ENCODE measurements at regions not wholly inside any gene's neighbourhood (a gene's known extent, or its start where the extent isn't known, plus 50 kb on each side); places are given as distances from the start of the nearest gene placed in this dataset.
"Not testable (repeated sequence)": the region's sequence is repeated elsewhere in the genome, so short reads cannot be mapped to it uniquely, and the experiment has no call there.

DNA sequence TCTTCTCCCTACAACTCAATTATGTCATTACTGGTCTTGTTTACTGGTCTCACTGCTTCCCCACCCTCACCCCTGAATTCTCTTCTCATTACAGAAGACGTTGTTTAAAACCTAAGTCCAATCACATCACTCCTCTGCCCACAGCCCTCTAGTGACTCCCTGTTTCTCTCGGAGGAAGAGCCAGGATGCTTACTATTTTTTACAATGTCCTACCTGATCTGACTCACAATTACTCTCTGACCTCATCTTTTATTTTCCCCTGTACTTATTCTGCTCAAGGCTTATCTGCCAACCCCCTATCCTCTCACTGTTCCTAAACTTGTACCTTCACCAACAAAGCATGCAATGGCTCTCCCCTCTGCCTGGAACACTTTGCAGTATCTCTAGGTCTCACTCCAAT is 400.4 kb upstream of the PTCHD4 start:
- TF ChIP-seq, protein P1, sequence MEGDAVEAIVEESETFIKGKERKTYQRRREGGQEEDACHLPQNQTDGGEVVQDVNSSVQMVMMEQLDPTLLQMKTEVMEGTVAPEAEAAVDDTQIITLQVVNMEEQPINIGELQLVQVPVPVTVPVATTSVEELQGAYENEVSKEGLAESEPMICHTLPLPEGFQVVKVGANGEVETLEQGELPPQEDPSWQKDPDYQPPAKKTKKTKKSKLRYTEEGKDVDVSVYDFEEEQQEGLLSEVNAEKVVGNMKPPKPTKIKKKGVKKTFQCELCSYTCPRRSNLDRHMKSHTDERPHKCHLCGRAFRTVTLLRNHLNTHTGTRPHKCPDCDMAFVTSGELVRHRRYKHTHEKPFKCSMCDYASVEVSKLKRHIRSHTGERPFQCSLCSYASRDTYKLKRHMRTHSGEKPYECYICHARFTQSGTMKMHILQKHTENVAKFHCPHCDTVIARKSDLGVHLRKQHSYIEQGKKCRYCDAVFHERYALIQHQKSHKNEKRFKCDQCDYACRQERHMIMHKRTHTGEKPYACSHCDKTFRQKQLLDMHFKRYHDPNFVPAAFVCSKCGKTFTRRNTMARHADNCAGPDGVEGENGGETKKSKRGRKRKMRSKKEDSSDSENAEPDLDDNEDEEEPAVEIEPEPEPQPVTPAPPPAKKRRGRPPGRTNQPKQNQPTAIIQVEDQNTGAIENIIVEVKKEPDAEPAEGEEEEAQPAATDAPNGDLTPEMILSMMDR (IDR thresholded peaks at IDR 0.05) = no peak
- Mint-ChIP-seq H3K4me1 (ENCODE audit: low read depth) (no peaks in the 10 kb centered on the region), H3K9me3 (no peaks in the 10 kb centered on the region), H3K36me3 (ENCODE audit: low read depth) (no peaks in the 10 kb centered on the region), H3K27ac (no peak overlapping the region), H3K27me3 (ENCODE audit: insufficient read depth) (peaks cover 4% of the 10 kb centered on the region; the same call in 1 of the 2 replicates), H3K4me3 (no peak overlapping the region)
- DNase-seq = no peak

DNA sequence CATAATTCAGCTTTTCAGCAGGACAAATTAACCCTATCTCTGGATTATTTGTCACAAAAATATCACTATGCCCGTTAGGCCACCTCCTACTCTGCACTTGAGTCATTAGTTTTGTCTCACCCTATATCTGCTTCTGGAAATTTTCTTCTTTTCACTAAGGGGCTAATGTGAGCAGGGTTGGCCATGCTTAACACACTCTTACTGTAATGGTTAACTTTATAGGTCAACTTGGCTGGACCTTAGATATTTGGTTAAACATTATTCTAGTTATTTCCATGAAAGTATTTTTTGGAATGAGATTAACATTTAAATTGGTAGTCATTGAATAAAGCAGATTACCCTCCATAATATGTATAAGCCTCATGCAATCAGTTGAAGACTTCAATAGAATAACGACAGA is 394.6 kb upstream of the PTCHD4 start:
- TF ChIP-seq, protein P1 (IDR thresholded peaks at IDR 0.05) = no peak
- Mint-ChIP-seq H3K4me3 (no peak overlapping the region), H3K9me3 (no peaks in the 10 kb centered on the region; the same call in 1 of the 2 replicates), H3K36me3 (ENCODE audit: low read depth) (no peaks in the 10 kb centered on the region), H3K27ac (no peak overlapping the region), H3K27me3 (ENCODE audit: insufficient read depth) (peaks cover 4% of the 10 kb centered on the region; the same call in 1 of the 2 replicates), H3K4me1 (ENCODE audit: low read depth) (no peaks in the 10 kb centered on the region)
- DNase-seq = no peak

DNA sequence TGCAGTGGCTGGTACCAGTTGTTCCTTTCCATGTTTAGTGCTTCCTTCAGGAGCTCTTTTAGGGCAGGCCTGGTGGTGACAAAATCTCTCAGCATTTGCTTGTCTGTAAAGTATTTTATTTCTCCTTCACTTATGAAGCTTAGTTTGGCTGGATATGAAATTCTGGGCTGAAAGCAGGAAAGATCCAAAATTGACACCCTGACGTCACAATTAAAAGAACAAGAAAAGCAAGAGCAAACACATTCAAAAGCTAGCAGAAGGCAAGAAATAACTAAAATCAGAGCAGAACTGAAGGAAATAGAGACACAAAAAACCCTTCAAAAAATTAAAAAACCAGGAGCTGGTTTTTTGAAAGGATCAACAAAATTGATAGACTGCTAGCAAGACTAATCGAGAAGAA is 382.4 kb upstream of the PTCHD4 start:
- not testable (repeated sequence) for H3K36me3 Mint-ChIP-seq (ENCODE audit: low read depth); H3K27ac Mint-ChIP-seq; H3K4me1 Mint-ChIP-seq (ENCODE audit: low read depth); DNase-seq; H3K4me3 Mint-ChIP-seq; H3K27me3 Mint-ChIP-seq (ENCODE audit: insufficient read depth); H3K9me3 Mint-ChIP-seq

DNA sequence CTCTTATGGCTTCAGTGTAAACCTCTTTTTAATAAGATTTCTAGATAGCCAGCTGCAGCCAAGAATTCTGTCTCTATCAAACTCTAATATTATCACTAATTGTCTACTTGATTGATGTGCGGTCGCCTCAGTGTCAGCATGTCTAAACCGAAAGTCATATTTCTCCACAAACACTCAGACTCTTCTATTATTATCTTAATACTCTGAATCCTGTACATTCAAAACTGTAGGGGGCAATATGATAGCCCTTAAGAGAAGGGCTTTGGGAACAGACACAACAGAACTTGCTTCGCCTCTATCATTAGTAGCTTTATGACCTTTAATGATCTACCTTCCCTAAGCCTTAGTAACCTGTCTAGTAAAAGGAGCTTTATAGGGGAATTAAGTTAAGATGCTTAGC is 379.7 kb upstream of the PTCHD4 start:
- no peak for DNase-seq
- Mint-ChIP-seq H3K4me3 (no peak overlapping the region), H3K9me3 (peaks cover 6% of the 10 kb centered on the region; the same call in 1 of the 2 replicates), H3K4me1 (ENCODE audit: low read depth) (no peaks in the 10 kb centered on the region), H3K36me3 (ENCODE audit: low read depth) (no peaks in the 10 kb centered on the region), H3K27me3 (ENCODE audit: insufficient read depth) (no peaks in the 10 kb centered on the region), H3K27ac (no peak overlapping the region)
- TF ChIP-seq, protein P1 (IDR thresholded peaks at IDR 0.05) = no peak

DNA sequence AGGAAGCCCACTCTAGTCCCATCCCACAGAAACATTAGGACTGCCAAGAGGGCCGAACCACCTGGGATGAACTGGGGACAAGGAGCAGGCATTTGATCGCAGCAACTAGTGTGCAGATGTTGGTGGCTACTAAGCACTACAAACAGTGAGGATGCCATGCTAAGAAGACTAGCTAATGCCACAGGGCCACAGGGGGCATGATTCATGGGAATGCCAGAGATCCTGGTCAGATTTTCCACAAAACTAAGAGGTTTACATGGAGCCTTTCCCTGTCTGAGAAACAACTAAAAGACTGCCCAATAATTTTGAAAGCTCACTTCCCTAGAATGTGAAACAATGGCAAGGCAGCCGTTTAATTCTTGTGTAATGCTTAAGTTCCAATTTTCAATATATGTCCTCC is 375.9 kb upstream of the PTCHD4 start:
- no peak for DNase-seq
- no peak overlapping the region for H3K27ac Mint-ChIP-seq
- no peak overlapping the region for H3K4me3 Mint-ChIP-seq
- no peaks in the 10 kb centered on the region for H3K9me3 Mint-ChIP-seq
- TF ChIP-seq, protein P1 (IDR thresholded peaks at IDR 0.05) = no peak
- no peaks in the 10 kb centered on the region for H3K36me3 Mint-ChIP-seq (ENCODE audit: low read depth)
- no peaks in the 10 kb centered on the region for H3K27me3 Mint-ChIP-seq (ENCODE audit: insufficient read depth)
- H3K4me1 Mint-ChIP-seq (ENCODE audit: low read depth) = no peaks in the 10 kb centered on the region

DNA sequence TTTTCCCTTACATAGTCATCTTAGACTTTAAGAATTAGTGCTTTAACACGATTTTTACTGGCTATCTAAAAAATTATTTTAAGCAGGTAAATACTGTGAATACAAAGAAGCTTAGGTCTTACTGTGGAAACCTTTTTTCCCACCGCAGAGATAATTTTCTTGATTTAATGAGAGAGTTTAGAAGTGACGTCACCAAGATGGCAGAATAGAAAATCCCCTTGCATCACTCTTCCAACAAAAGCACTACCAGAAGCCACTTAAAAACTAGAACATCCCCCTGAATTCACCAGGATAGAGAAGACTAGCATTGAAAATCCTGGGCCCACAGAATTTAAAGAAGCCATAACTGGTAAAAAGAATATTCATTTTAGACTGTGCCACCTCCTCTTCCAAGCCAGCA is 375.4 kb upstream of the PTCHD4 start:
- DNase-seq = no peak
- no peaks in the 10 kb centered on the region for H3K4me1 Mint-ChIP-seq (ENCODE audit: low read depth)
- TF ChIP-seq, protein P1 (IDR thresholded peaks at IDR 0.05) = no peak
- H3K27me3 Mint-ChIP-seq (ENCODE audit: insufficient read depth) = no peaks in the 10 kb centered on the region
- no peak overlapping the region for H3K27ac Mint-ChIP-seq
- H3K4me3 Mint-ChIP-seq = no peak overlapping the region
- no peaks in the 10 kb centered on the region for H3K36me3 Mint-ChIP-seq (ENCODE audit: low read depth)
- no peaks in the 10 kb centered on the region for H3K9me3 Mint-ChIP-seq
